GM21529 (cell line): ENCODE measurements at regions not wholly inside any gene's neighbourhood (a gene's known extent, or its start where the extent isn't known, plus 50 kb on each side); places are given as distances from the start of the nearest gene placed in this dataset.

Experiments used
- ATAC-seq: cut with Tn5 transposase; IDR thresholded peaks from one replicate; pipeline ENCODE4 v1.9.1; 2021; ENCODE audit not compliant: unreplicated experiment

DNA sequence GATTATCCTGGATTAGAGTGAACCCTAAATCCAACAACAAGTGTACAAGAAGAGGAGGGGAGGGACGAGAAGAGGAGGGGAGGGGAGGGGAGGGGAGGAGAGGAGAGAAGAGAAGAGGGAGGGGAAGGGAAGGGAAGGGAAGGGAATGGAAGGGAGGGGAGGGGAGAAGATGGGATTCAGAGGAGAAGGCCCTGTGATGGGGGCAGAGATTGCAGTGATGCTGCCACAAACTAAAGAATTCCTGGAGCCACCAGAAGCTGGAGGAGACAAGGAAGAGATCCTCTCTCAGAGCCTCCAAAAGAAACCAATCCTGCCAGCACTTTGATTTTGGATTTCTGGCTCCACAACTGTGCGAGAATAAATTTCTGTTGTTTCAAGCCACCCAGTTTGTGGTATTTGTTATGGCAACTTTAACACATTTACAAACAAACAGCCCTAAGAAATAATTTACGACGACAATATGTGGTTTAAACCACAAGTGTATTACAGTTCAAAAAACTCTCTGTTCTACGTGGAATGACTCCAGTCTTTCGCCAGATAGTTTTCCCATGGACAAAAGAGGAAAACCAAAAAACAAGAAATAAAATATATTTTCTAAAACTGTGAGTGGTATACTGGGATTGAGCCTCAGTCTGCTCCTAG is 235.4 kb downstream of the HDGFL1 start:
- no peak for ATAC-seq

DNA sequence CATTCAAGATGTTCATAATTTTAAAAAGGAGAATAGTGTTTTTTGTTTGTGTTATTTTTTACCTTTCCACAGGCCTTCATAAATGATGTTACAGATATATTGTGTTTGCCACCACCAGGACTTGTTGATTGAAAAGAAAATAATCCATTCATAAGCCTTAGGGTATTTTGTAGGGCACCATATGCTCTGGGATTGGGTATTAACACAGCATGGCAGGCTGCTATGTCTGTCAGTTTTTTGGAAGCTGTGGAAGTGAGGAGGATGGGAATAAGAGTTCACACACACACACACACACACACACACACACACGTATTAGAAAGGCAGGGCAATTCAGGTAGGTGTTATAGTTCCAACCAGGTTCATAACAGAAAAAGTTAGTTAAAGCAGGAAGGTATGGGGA is 237.9 kb downstream of the HDGFL1 start:
- no peak for ATAC-seq

DNA sequence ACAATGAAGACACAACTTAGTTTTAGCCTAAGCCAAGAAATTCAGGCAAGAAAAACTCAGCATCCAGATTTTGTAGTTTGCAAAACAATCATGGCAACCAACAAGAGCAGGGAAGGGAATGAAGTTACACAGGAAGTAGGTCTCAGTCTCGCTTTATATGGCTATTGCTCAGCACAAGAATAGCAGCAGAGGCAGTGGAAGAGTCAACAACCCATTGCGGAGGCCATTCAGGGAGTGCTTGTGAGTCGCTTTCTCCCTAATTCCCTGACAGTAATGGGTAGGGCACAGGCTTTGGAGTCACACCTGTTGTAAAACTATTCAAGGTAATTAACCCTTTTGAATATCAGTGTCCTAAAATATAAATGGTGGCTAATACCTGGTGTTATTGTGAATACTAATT is 238.5 kb downstream of the HDGFL1 start:
- ATAC-seq = no peak

DNA sequence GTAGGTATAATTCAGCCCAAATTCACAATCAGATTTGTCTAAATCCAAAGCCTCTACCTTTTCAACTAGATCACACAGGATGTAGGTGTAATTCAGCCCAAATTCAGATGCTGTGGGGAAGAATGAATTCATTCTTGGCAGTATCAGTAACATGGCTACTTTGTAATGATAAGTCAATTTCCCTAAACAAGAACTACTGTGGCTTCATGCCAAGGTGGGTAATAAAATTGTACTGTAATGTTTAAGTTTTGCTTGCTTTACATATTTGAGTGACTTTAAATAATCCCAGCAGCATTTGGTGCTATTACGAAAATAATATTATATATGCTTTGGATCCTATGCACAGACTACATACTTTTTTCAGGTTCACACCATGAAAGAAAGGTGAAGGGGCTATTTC is 239.1 kb downstream of the HDGFL1 start:
- no peak for ATAC-seq

DNA sequence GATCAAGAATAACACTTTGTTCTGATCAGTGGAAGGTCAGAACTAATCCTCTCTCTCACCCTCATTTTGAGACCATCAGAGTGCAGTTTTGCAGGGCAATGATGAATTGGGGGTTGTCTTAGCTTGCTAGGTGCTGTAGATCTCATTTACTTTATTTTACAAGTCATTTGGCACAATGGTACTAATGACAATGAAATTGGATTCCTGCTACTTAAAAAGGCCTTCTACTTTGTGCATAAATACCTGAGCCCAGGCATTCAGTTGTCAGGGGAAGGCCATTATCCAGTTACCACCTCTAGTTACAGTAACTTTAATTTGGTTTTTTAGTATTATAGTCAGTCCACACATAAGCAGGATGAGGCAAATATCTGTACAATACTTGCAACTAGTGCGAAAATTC is 240.0 kb downstream of the HDGFL1 start:
- no peak for ATAC-seq

DNA sequence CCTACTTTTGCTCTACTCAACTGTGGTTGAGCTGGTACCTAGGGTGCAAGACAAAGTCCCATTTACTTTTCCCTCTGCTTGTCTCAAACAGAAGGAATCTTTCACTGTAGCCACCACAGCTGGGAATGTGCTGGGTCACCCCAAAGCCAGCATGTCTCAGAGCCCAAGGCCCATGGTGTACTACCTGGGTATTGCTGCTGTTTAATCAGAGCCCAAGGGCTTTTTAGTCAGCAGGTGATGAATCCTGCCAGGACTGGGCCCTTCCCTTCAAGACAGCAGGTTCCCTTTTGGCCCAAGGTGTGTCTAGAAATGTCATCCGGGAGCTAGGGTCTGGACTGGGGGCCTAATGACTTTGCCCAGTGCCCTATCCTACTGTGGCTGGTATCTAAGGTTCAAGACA is 249.8 kb downstream of the HDGFL1 start:
- no peak for ATAC-seq

DNA sequence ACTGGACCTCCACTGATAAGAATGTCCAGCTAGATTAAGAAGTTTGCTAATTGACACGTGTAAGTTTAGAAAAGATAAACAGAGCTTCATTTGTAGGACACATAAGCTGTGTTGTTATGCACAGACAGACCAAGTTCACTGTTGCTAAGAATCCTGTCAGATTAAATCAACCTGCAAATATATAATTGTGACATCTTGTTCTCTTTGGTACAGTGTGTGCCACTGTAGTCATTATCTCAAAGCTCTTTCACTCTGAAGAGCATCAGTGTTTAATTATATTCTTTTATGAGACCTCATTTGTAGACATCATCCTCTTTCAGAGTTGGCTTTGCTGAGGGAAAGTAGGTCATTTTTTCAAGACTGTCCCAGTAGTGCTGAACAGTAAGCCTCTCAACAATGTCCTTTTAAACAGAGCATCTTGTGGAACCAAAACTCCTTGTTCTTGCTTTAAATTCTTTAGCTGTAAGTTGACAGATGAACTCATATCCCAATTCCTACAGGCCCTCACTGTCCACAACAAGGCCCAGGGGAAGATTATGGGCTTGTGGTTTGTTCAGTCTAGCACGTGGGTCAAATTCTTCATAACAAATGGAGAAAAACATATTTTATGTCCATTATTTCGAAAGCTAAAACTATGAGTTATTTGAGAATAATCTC is 252.4 kb downstream of the HDGFL1 start:
- no peak for ATAC-seq

DNA sequence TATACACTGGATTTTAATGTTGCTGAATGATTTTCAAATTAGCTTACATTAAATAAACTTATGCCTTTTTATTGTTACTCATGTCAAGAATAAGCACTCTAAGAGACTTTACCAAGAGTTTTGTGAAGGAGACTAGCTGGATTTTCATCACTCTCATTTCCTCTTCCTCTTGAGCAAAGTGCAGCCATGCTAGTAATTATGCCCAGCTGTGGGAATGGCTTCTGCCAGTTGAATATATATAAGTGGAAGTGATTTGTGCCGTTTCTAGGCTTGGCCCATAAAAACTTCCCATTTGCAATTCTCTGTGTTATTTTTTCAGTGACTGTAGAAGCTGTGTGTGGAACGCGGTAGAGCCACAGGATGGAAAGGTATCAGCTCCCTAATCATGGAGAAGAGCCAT is 255.8 kb downstream of the HDGFL1 start:
- ATAC-seq = no peak

DNA sequence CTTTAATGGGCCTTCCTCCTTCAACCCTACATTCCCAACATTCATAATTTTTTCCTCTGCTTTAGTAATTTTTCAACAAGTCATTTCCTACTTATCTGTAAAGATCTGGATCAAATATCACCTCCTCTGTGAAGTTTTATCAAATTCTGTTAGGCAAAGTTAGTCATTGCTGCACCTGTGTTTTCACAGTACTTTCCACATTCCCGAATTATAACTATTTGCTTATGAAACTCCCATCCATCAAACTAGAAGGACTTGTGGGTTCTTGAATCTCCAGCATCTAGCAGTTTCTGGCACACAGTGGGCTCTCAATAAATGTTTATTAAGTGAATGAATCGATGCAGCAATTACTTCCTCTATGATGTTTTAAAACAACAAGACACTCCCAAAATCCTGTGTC is 257.6 kb downstream of the HDGFL1 start:
- ATAC-seq = no peak

DNA sequence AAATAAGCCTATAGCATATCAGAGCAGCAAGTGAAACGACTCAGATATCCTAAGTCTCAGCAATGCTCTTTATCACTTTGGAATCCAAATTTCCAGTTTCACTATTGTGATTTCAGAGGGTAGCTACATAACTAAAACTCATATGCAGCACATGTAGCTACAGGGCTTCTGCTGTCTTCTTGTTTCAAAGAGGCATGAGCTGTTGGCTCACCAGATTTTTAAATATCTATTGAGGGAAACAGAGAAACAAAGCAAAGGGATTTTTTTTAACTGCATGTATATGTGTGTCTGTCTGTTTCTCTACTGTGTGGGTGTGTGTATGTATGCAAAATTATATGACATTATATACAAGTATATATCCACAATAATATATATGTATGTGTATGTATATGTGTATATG is 258.4 kb downstream of the HDGFL1 start:
- no peak for ATAC-seq

DNA sequence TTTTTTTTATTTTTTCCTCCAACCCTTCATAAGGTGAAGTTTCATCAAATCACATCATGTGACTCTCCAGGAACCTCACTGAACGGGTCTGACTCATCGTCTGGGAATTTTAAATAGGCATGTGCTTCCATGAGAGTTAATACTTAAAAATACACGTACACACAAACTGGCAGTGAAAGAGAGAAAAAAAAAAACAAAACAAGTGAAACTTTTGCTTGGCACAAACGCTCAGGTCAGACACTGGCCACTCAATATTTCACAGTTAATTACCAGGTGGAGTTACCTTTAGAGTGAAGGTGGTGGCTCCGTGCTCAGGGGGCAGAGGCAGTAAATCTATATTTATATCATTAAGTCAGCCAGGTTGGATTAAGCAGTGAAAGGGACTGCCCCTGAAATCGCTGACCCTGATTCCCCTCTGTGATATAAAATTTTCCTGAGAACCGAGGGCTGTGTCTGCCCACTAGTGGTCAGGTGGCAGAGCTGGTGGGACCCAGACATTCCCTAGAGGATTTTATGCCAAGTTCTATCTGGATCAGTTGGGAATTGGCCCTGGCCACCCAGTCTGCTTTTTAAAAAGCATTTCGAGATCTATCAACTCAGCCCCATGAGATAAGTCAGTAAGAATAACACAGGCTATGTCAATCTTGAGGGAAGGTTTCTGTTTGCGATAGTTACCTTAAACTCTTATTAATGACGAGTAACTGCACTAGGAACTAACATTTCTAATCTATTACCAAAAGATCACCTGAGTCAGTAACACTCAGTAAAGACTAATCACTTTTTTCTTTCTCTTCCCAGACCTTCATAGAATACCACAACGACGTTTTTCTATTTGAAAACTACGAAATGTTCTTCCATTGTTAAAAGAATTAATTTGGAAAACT is 259.1 kb downstream of the HDGFL1 start:
- ATAC-seq = no peak

DNA sequence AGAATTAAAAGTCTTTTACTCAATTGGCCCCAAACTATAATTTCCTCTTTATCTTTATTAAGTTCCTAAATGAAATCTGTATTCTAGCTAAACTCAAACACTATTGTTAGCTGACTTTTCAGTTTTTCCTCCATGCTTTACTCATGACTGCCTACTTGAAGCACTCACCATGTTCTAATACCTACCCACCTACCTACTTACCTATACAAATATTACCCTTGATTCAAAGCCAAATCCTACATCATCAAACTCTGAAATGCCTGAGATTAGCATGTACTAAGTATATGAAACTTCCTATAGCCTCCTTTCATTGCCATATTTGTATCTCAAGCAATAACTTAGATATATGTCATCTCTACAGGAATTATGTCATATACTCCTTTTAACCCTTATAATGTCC is 259.7 kb downstream of the HDGFL1 start:
- no peak for ATAC-seq

DNA sequence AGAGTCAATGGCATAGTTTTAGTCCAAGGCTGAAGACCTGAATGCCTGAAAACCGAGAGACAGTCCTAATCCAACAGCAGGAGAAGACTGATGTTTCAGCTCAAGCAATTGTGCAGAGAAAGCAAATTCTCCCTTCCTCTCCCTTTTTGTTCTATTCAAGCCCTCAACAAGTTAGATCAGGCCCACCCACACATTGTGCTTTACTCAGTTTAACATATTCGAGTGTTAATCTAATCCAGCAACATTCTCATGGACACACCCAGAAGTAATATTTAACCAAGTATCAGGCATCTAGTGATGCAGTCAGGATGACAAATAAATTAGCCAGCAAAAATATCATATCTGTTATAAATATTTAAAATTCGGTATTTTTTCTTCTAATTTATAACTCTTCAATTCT is 261.1 kb downstream of the HDGFL1 start:
- ATAC-seq = no peak

DNA sequence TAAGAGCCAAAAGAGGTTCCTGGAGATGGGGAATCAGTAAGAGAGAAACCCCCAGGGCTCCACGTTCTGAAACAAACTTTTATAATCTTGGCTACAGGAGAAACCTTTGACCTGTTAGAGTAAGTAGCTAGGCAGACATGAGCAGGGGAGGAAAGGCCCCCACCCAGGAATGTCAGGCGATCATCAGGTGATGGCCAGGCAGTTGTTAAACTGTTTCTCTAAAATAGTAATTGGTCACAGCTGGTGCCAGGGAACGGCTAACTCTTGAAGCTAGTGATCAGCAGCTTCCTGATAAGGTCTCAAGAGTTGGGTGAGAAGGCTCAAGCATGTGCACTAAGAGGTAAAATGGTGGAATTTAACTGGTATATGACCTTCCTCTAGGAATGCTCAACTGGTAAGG is 263.8 kb downstream of the HDGFL1 start:
- ATAC-seq = no peak

DNA sequence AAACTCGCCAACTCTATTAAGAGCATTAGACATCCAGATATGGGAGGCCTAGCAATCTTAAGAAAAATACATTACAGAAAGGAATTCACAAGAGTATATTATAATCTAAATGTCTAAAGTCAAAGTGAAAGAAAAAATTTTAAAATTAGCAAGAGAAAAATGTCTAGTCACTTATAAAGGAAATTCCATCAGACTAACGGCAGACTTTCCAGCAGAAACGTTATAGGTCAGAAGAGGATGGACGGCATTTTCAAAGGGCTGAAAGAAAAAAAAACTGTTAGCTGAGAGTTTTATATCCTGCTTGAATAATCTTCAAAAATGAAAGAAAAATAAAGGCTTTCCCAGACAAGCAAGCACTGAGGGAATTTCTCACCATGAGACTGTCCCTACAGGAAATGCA is 269.0 kb downstream of the HDGFL1 start:
- ATAC-seq = no peak

DNA sequence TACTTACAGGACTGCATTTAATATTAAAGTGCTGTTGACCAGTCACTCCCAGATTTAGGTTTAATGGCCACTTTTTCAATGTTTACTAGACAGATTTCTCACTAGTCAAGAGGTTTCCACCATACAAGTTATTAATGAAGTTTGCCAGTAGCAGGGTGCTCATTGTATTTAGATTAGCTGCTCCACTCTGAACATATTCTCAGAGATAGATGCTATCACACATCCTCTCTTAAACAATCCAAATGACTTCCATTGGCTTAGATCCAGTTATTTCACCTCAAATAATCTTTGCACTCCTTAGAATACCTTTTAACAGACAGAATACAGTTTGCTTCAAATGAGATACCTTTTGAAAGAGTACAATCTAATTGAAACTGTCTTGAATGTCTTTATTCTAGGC is 276.1 kb downstream of the HDGFL1 start:
- ATAC-seq = no peak

DNA sequence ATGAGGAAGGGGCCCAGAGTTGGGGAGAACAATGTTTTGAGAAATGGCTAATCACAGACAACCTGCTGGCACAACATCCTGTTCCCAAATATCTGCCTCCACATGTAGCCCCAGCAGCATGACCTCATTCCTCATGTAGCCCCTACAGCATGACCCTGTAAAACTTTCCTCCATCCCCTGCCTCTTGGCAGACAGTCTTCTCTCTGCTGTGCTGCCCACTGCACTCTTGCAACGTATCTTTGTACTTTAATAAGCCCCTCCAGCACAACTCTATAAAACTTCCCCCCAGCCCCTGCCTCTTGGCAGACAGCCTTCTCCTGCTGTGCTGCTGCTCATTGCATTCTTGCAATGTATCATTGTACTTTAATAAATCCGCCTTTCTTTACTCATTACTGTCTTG is 278.8 kb downstream of the HDGFL1 start:
- ATAC-seq = no peak

DNA sequence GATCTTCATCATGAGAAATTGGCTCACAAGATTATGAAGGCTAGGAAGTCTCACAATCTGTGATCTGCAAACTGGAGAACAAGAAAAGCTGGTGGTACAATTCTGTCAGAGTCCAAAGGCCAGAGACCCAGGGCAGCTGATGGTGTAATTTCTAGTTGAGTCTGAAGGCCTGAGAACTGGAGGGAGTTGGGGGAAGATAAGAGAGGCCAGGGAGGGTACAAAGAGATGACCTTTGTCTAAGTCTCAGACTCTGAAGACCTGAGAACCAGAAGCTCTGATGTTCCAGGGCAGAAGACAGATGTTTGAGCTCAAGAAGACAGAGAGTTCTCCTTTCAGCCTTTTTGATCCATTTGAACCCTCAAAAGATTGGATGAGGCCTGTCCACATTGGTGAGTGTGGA is 280.6 kb downstream of the HDGFL1 start:
- ATAC-seq = no peak

DNA sequence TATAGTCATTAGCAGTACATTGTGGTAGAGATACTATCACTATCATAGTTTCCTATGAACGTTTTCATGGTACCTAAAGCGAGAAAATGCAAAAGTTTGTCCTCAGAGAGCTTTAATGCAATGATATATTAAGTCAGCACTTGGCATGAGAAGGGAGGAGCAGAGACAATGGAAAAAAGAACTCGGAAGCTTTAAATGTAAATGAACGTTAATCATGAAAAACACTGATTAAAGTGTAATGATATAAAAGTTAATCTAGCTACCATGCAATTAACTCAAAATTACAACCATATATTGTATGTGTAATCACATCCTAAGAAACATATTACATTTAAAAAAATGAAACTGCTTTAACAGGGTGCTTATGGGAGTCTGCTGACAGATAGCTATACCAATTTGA is 282.7 kb downstream of the HDGFL1 start:
- no peak for ATAC-seq

DNA sequence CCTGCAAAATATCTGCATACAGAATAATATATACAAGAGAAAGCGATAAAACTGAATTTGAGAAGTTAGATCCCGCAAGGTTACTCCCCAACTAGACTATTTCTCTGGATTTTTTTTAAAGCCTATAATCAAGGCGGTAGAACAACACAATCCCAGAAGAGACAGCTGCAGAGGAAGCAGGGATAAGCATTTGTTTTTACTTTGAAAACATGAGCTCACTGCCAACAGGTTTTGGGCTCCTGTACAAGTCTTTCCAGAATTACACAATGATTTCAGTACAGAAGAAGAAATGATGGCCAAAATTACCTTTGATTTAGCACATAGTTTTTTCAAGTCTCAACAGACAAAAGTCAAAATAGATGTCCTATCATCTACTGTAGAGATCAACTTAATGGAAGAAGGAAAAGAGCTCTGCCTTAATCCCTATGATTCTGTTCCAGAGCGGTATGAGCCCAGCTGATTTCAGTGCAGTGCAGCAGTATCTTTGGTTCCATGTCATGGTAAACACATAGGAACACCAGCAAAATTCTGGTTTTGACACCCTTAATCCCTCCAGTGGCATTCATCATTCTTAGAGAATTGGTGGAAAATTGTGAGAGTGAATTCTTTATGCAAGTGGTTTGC is 304.3 kb downstream of the HDGFL1 start:
- no peak for ATAC-seq

DNA sequence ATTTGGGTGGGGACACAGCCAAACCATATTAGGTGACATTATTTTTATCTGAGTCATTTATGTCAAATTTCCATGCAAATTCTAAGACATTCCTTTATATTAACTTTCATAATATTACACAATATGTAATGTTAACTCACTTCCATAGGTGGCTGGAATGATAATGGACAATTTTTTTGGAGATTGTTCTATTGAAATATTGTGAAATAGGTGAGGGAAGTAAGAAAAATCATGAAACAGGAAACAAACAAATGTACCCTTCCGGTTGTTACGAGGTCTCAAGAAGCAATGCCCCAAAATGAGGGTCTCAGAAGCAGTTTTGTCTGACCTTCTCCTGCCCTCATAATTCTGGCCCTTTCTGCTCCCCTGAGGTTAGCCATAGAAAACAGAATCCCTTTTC is 306.5 kb downstream of the HDGFL1 start:
- ATAC-seq = no peak

DNA sequence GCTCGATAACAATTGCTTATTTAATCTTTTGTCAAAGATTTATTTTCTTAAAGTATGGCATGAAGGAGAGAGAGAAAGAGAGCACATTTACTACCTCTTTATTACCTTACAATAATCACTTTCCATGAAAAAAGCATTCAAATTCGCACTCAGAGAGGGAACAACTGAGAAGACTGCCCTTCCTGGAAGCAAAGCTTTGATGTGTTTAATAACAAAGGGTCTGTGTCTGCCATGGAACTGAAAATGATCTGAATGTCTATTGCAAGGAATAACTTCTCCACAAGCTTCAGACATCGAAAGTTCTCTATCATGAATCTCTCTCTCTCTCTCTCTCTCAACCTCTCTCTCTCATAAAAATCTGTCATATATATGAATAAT is 308.9 kb downstream of the HDGFL1 start:
- no peak for ATAC-seq
